Body of pancreas (tissue), 4 donors: ENCODE measurements at regions not wholly inside any gene's neighbourhood (a gene's known extent, or its start where the extent isn't known, plus 50 kb on each side); places are given as distances from the start of the nearest gene placed in this dataset.

Experiments used
- CTCF ChIP-seq, 7 experiments: fragments of 450-650 bp in 4 of 7; fragments of 200-600 bp in 3 of 7; sonication (generic) in 3 of 7; IDR thresholded peaks; one replicate each; pipeline ENCODE4 v1.5.1; 2016 to 2019; ENCODE audit warnings: antibody characterized with exemption in 7 of 7
- POLR2A ChIP-seq, 3 donors: fragments of 450-650 bp; IDR thresholded peaks; one replicate each; pipeline ENCODE4 v1.6.1; 2016; ENCODE audit warnings: antibody characterized with exemption in 3 of 3, mild to moderate bottlenecking in 2 of 3

GRCh38 chr14:53615252-53615651 lies 341.4 kb downstream of the BMP4 start:
- no peak for TF ChIP-seq POLR2A (IDR thresholded peaks at IDR 0.05)
- TF ChIP-seq CTCF (IDR thresholded peaks at IDR 0.05), result no peak
